Upper lobe of left lung (tissue), 4 donors: ENCODE measurements at regions not wholly inside any gene's neighbourhood (a gene's known extent, or its start where the extent isn't known, plus 50 kb on each side); places are given as distances from the start of the nearest gene placed in this dataset.

Source experiments
- POLR2A ChIP-seq, 4 donors: fragments of 450-650 bp; IDR thresholded peaks; one replicate each; pipeline ENCODE4 v1.5.1; 2016 to 2017; ENCODE audit warnings: antibody characterized with exemption in 4 of 4, mild to moderate bottlenecking in 2 of 4
- POLR2AphosphoS5 ChIP-seq, 2 donors: sonication (generic); formaldehyde crosslinking; IDR thresholded peaks; one replicate each; pipeline ENCODE4 v1.5.1; 2017; ENCODE audit warnings: antibody characterized with exemption in 2 of 2
- TF ChIP-seq, protein P1 (sequence below), 6 experiments: fragments of 450-650 bp in 4 of 6; fragments of 200-600 bp in 2 of 6; sonication (generic) in 2 of 6; IDR thresholded peaks; one replicate each; pipeline ENCODE4 v1.5.1; 2016 to 2019; ENCODE audit warnings: antibody characterized with exemption in 6 of 6

- TF ChIP-seq, protein P1, sequence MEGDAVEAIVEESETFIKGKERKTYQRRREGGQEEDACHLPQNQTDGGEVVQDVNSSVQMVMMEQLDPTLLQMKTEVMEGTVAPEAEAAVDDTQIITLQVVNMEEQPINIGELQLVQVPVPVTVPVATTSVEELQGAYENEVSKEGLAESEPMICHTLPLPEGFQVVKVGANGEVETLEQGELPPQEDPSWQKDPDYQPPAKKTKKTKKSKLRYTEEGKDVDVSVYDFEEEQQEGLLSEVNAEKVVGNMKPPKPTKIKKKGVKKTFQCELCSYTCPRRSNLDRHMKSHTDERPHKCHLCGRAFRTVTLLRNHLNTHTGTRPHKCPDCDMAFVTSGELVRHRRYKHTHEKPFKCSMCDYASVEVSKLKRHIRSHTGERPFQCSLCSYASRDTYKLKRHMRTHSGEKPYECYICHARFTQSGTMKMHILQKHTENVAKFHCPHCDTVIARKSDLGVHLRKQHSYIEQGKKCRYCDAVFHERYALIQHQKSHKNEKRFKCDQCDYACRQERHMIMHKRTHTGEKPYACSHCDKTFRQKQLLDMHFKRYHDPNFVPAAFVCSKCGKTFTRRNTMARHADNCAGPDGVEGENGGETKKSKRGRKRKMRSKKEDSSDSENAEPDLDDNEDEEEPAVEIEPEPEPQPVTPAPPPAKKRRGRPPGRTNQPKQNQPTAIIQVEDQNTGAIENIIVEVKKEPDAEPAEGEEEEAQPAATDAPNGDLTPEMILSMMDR (IDR thresholded peaks at IDR 0.05), result no peak
- TF ChIP-seq POLR2AphosphoS5 (IDR thresholded peaks at IDR 0.05), result no peak
- TF ChIP-seq POLR2A (IDR thresholded peaks at IDR 0.05), result no peak
Measured at GRCh38 chr4:24273136-24273535, 311.2 kb downstream of the DHX15 start.
